ENCODE measurements at regions not wholly inside any gene's neighbourhood (a gene's known extent, or its start where the extent isn't known, plus 50 kb on each side); places are given as distances from the start of the nearest gene placed in this dataset.
"Not testable (repeated sequence)": the region's sequence is repeated elsewhere in the genome, so short reads cannot be mapped to it uniquely, and the experiment has no call there.

GRCh38 chr15:77870195-77871065 is 207.1 kb downstream of the TBC1D2B start:
- Histone ChIP-seq H3K36me3 (no peaks in the 10 kb centered on the region), H3K4me3 (ENCODE audit: low read depth in 1 of 2, low read length in 1 of 2) (no peak overlapping the region), H3K27me3 (no peaks in the 10 kb centered on the region), H3K9me3 (no peaks in the 10 kb centered on the region), H3K27ac (no peak overlapping the region), H3K4me1 (ENCODE audit: control insufficient read depth in 1 of 2, insufficient read depth in 1 of 2, low read depth in 1 of 2, low read length in 1 of 2) (no peaks in the 10 kb centered on the region)
- peak; percentile 61 for TF ChIP-seq CTCF (IDR thresholded peaks at IDR 0.05)

- Histone ChIP-seq H3K27ac (no peak overlapping the region), H3K4me1 (ENCODE audit: control insufficient read depth in 1 of 2, insufficient read depth in 1 of 2, low read depth in 1 of 2, low read length in 1 of 2) (no peaks in the 10 kb centered on the region), H3K9me3 (no peaks in the 10 kb centered on the region), H3K36me3 (no peaks in the 10 kb centered on the region), H3K4me3 (ENCODE audit: low read depth in 1 of 2, low read length in 1 of 2) (no peak overlapping the region), H3K27me3 (no peaks in the 10 kb centered on the region)
- no peak for TF ChIP-seq CTCF (IDR thresholded peaks at IDR 0.05)
Observed at GRCh38 chr15:77869021-77869895, 208.3 kb downstream of the TBC1D2B start.

GRCh38 chr15:77868048-77868629 is 209.4 kb downstream of the TBC1D2B start:
- not testable (repeated sequence) for H3K27ac ChIP-seq; H3K27me3 ChIP-seq; H3K4me3 ChIP-seq (ENCODE audit: low read depth in 1 of 2, low read length in 1 of 2); H3K36me3 ChIP-seq; H3K9me3 ChIP-seq; H3K4me1 ChIP-seq (ENCODE audit: control insufficient read depth in 1 of 2, insufficient read depth in 1 of 2, low read depth in 1 of 2, low read length in 1 of 2)

GRCh38 chr15:77867266-77868047 is 210.1 kb downstream of the TBC1D2B start:
- H3K36me3 ChIP-seq = no peaks in the 10 kb centered on the region
- H3K27me3 ChIP-seq = no peaks in the 10 kb centered on the region
- TF ChIP-seq CTCF (IDR thresholded peaks at IDR 0.05) = no peak
- no peaks in the 10 kb centered on the region for H3K9me3 ChIP-seq
- no peak overlapping the region for H3K4me3 ChIP-seq (ENCODE audit: low read depth in 1 of 2, low read length in 1 of 2)
- no peak overlapping the region for H3K27ac ChIP-seq
- no peaks in the 10 kb centered on the region for H3K4me1 ChIP-seq (ENCODE audit: control insufficient read depth in 1 of 2, insufficient read depth in 1 of 2, low read depth in 1 of 2, low read length in 1 of 2)

GRCh38 chr15:77866596-77867125 is 210.8 kb downstream of the TBC1D2B start:
- Histone ChIP-seq H3K27me3 (no peaks in the 10 kb centered on the region), H3K36me3 (no peaks in the 10 kb centered on the region), H3K9me3 (no peaks in the 10 kb centered on the region), H3K4me1 (ENCODE audit: control insufficient read depth in 1 of 2, insufficient read depth in 1 of 2, low read depth in 1 of 2, low read length in 1 of 2) (no peaks in the 10 kb centered on the region), H3K27ac (no peak overlapping the region), H3K4me3 (ENCODE audit: low read depth in 1 of 2, low read length in 1 of 2) (no peak overlapping the region)
- TF ChIP-seq CTCF (IDR thresholded peaks at IDR 0.05) = no peak

Measured in neutrophil (primary cell).